SH-SY5Y (cell line): ENCODE measurements at regions not wholly inside any gene's neighbourhood (a gene's known extent, or its start where the extent isn't known, plus 50 kb on each side); places are given as distances from the start of the nearest gene placed in this dataset.

ENCODE experiments used
- GATA2 ChIP-seq: IDR thresholded peaks from 2 replicates; pipeline ENCODE4 v1.6.1; 2011; ENCODE audit warnings: mild to moderate bottlenecking, low read depth, low read length
- GATA3 ChIP-seq: IDR thresholded peaks from 2 replicates; pipeline ENCODE4 v1.6.1; 2011; ENCODE audit warnings: low read depth, mild to moderate bottlenecking, low read length, moderate library complexity

GRCh38 chr2:19106376-19106775 lies 252.0 kb downstream of the OSR1 start:
- TF ChIP-seq GATA2, result no peak
- TF ChIP-seq GATA3, result no peak
